Left colon (tissue), 2 donors: ENCODE measurements at regions not wholly inside any gene's neighbourhood (a gene's known extent, or its start where the extent isn't known, plus 50 kb on each side); places are given as distances from the start of the nearest gene placed in this dataset.
A peak's percentile ranks its signal among the peaks of the same experiment; 100 is the strongest.
"Not testable (repeated sequence)": the region's sequence is repeated elsewhere in the genome, so short reads cannot be mapped to it uniquely, and the experiment has no call there.

Source experiments
- ATAC-seq: fragments of 200-7000 bp; cut with Tn5 transposase; one replicate; pipeline ENCODE4 v1.9.1; 2020; ENCODE audit warnings: mild to moderate bottlenecking, moderate library complexity
- DNase-seq, 2 donors: peaks; one replicate each; pipeline ENCODE4 v3.0.0-alpha.2; 2020
- intact Hi-C, 2 donors: fragments of 100-400 bp; cut with DNase I in 1 of 2; cut with micrococcal nuclease in 1 of 2; formaldehyde crosslinking; loops; one replicate each; pipeline versions ENCODE4 v1.11.2 to v1.14.0; 2022; cut with DNase I, micrococcal nuclease
- donor health status: DM: no; HTN: no; CAD: no.
- donor health status: DM: yes; HTN: yes; CAD: no.

GRCh38 chr11:129711760-129712159 is 103.9 kb upstream of the TMEM45B start:
- no peak for DNase-seq
- no peak for ATAC-seq
- intact Hi-C loops = no loop called here

- intact Hi-C loops, DNase-seq, ATAC-seq: not testable (repeated sequence)
Observed at GRCh38 chr11:129712486-129713240, 103.0 kb upstream of the TMEM45B start.

GRCh38 chr11:129719037-129719436 is 96.6 kb upstream of the TMEM45B start:
- DNase-seq (no peak), ATAC-seq (no peak)
- intact Hi-C loops = no loop called here

- DNase-seq (no peak), ATAC-seq (no peak)
- intact Hi-C loops = no loop called here
Observed at GRCh38 chr11:129720156-129720555, 95.5 kb upstream of the TMEM45B start.

- ATAC-seq = no peak
- DNase-seq = no peak
- intact Hi-C loops = no loop called here
Observed at GRCh38 chr11:129720994-129721393, 94.7 kb upstream of the TMEM45B start.

GRCh38 chr11:129721685-129722084 is 94.0 kb upstream of the TMEM45B start:
- no peak for DNase-seq
- ATAC-seq = no peak
- intact Hi-C loops = no loop called here

GRCh38 chr11:129722529-129722928 is 93.1 kb upstream of the TMEM45B start:
- intact Hi-C loops = no loop called here
- ATAC-seq (no peak), DNase-seq (no peak)

GRCh38 chr11:129723146-129723760 is 92.4 kb upstream of the TMEM45B start:
- intact Hi-C loops = no loop called here
- DNase-seq (no peak), ATAC-seq (no peak)

GRCh38 chr11:129723761-129724162 is 91.9 kb upstream of the TMEM45B start:
- intact Hi-C loops = no loop called here
- DNase-seq (no peak), ATAC-seq (no peak)

GRCh38 chr11:129724866-129725265 is 90.8 kb upstream of the TMEM45B start:
- ATAC-seq = no peak
- intact Hi-C loops = no loop called here

GRCh38 chr11:129726179-129726578 is 89.5 kb upstream of the TMEM45B start:
- intact Hi-C loops = no loop called here

More at GRCh38 chr11:129724866-129725265, 90.8 kb upstream of the TMEM45B start:
- no peak for DNase-seq

GRCh38 chr11:129728581-129728980 is 87.1 kb upstream of the TMEM45B start:
- ATAC-seq = peak; percentile 34
- intact Hi-C loops = no loop called here
- no peak for DNase-seq

More at GRCh38 chr11:129726179-129726578, 89.5 kb upstream of the TMEM45B start:
- DNase-seq (no peak), ATAC-seq (no peak)

- ATAC-seq = no peak
- intact Hi-C loops = no loop called here
Observed at GRCh38 chr11:129729216-129729615, 86.4 kb upstream of the TMEM45B start.

GRCh38 chr11:129729823-129730222 is 85.8 kb upstream of the TMEM45B start:
- no peak for DNase-seq
- no peak for ATAC-seq
- intact Hi-C loops = no loop called here

More at GRCh38 chr11:129729216-129729615, 86.4 kb upstream of the TMEM45B start:
- DNase-seq = no peak

GRCh38 chr11:129731316-129731715 is 84.3 kb upstream of the TMEM45B start:
- DNase-seq (no peak), ATAC-seq (no peak)
- intact Hi-C loops = no loop called here

GRCh38 chr11:129732941-129733340 is 82.7 kb upstream of the TMEM45B start:
- intact Hi-C loops = no loop called here
- ATAC-seq (no peak), DNase-seq (no peak)

- ATAC-seq (no peak), DNase-seq (no peak)
- intact Hi-C loops = no loop called here
Observed at GRCh38 chr11:129733384-129733783, 82.3 kb upstream of the TMEM45B start.

- intact Hi-C loops = no loop called here
- no peak for DNase-seq
- no peak for ATAC-seq
Observed at GRCh38 chr11:129733981-129734380, 81.7 kb upstream of the TMEM45B start.

GRCh38 chr11:129734654-129735053 is 81.0 kb upstream of the TMEM45B start:
- ATAC-seq = no peak
- intact Hi-C loops = no loop called here
- no peak for DNase-seq

GRCh38 chr11:129737831-129738230 is 77.8 kb upstream of the TMEM45B start:
- no peak for ATAC-seq
- no peak for DNase-seq
- intact Hi-C loops = no loop called here

GRCh38 chr11:129738242-129738641 is 77.4 kb upstream of the TMEM45B start:
- no peak for ATAC-seq
- intact Hi-C loops = no loop called here

More at GRCh38 chr11:129738242-129738641, 77.4 kb upstream of the TMEM45B start:
- DNase-seq = no peak
